ENCODE measurements at regions not wholly inside any gene's neighbourhood (a gene's known extent, or its start where the extent isn't known, plus 50 kb on each side); places are given as distances from the start of the nearest gene placed in this dataset.

GRCh38 chr6:104559435-104560202, 300.1 kb downstream of the HACE1 start:
- TF ChIP-seq ARNT (IDR thresholded peaks at IDR 0.05), result no peak
- TF ChIP-seq L3MBTL2 (conservative IDR thresholded peaks at IDR 0.05), result no peak
- no peak for TF ChIP-seq SP1 (IDR thresholded peaks at IDR 0.05)
